ENCODE measurements at regions not wholly inside any gene's neighbourhood (a gene's known extent, or its start where the extent isn't known, plus 50 kb on each side); places are given as distances from the start of the nearest gene placed in this dataset.

DNA sequence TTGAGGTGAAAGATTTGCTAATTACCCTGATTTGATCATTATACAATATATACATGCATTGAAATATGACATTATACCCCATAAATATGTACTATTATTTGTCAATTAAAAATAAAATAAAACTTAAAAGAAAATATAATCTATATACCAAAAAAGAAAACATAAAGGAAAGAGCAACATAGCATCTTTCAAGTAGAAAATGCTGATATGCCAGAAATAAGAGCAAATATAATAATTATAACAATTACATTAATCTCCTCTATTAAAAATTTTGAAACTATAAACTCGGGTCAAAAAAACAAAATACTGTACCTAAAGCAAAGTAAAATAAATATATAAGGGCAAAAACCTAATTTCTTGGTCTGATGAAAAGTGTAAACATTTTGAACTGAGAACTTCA lies 209.3 kb upstream of the PDE1C start:
- intact Hi-C loops (cut with DNase I), result no loop called here
- no peak for DNase-seq (ENCODE audit: low spot score)

DNA sequence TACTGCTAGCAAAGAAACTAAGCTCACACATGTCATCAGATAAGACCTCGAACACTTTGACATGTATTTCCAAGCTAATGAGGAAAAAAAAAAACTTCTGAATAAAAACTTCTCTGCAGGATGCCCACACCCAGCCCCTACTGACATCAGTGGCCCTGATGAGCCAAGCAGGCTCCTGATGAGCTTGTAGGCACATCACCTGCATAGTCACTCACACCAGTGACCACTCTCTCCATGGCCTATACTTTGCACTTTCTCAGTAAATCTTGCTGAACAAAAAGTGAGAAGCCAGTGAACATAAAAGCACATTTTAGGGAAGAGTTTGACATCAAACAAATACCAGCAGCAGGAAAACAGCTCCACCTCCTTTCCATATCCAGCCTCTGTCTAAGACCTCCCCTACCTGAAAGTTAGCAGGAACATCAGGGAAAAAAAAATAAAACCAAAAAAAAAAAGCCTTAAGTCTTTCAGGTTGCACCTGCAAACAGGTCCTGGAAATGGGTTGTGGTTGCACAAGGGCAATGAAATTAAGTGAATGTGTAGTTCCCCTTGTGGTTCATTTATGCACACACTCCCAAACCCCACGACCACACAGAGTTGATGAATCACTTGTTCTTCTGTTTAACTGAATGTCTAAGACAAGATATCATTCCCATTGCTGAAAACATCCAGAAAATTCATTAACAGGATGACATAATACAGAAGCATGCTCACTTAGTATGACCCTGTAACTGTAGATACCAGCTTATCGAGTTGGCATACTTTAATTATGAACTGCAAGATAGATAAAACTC lies 205.2 kb upstream of the PDE1C start:
- DNase-seq (ENCODE audit: low spot score), result no peak
- intact Hi-C loops (cut with DNase I), result no loop called here

GRCh38 chr7:32273297-32273696 lies 203.1 kb upstream of the PDE1C start:
- intact Hi-C loops (cut with DNase I), result no loop called here
- no peak for DNase-seq (ENCODE audit: low spot score)

DNA sequence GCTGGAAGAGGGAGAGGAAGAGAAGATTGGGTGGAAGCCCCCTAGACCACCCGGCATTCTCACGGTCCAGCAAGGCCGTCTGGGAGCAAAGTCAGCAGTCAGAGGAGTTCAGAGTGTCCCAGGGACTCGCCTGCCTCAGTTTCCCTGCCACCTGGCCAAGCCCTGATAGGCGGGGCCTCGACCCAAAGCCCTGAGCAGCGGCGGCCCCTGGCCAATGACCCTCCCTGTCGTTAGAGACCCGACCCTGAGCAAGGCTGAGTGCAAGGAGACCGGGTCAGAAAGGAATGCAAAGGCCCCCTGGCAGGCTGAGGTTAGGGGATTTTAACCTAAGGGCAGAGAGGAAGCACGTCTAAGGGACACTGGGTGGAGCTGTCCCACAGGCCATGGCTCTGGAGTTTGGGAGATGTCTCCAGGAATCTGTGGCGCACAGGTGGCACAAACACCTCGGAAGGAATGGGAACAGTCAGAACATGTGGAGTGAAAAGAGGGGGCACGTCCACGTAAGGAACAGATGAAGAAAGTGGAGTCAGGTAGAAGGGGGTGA lies 196.8 kb upstream of the PDE1C start:
- no peak for DNase-seq (ENCODE audit: low spot score)
- intact Hi-C loops (cut with DNase I), result no loop called here

GRCh38 chr7:32264702-32265284 lies 194.6 kb upstream of the PDE1C start:
- intact Hi-C loops (cut with DNase I), result no loop called here
- no peak for DNase-seq (ENCODE audit: low spot score)

DNA sequence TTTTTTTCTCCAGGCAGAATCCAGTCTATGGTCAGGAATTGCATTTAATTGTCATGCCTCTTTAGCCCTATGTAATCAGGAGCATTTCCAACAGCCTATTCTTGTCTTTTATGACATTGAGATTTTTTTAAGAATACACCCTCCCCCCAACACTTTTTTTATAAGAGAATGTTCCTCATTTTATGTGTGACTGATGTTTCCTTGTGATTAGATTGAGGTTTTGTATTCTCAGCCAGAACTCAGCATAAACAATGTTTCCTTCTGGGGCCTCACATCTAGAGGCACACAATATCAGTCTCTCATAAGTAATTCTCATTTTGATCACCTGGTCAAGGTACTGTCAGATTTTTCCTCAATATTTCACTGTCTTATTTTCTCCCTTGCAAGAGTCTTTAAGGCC lies 193.4 kb upstream of the PDE1C start:
- DNase-seq (ENCODE audit: low spot score), result no peak
- intact Hi-C loops (cut with DNase I), result no loop called here

GRCh38 chr7:32262315-32262714 lies 192.1 kb upstream of the PDE1C start:
- intact Hi-C loops (cut with DNase I), result no loop called here

DNA sequence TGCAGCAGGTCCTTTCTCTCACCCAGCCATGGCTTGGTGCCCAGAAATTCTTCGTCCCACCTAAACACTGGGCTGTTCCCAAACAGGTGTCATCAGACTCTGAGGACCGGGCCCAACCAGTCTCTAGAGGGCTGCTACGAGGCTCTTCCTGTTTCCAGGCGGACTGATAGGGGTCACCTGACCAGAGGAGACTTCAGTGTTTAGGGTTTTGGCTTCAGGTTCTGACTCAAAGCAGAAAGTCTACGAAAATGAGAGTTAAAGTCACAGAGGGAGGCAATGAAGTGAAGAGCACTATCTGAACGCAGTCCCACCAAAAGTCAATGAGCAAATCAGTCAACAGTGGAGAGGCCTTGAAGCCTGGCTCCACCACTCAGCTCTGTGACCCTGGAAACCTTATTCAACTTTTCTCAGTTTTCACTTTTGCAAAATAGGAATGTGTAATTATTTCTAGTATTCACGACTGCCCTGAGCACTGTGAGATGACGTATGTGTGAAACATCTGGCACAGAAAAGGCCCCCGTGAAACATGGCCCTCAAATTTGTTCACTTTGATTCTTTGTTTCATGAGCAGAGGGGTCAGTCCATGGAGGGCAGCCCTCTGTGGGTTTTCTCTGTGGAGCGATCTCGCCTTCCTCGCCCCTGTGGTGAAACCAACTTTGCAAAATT lies 189.9 kb upstream of the PDE1C start:
- DNase-seq (ENCODE audit: low spot score), result no peak
- intact Hi-C loops (cut with DNase I), result no loop called here

More at GRCh38 chr7:32262315-32262714, 192.1 kb upstream of the PDE1C start:
- DNase-seq (ENCODE audit: low spot score), result no peak

DNA sequence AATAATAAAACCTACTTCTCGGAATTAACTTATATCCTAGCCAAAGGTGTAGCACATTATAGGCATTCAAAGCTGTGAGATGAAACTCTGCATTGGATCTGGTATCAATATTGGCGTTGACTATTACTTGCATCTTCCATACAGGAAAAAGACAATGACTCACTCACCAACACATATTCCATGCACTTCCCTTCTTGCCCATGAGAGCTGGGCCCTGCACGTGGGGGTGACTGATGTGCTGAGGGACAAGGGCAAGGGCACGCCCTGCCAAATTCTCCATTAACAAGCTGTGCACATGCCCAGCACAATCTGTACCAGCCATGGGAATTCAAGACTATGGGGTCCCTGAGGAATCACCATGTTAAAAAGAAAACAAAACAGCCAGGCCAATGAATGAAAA lies 188.1 kb upstream of the PDE1C start:
- no peak for DNase-seq (ENCODE audit: low spot score)
- intact Hi-C loops (cut with DNase I), result no loop called here

DNA sequence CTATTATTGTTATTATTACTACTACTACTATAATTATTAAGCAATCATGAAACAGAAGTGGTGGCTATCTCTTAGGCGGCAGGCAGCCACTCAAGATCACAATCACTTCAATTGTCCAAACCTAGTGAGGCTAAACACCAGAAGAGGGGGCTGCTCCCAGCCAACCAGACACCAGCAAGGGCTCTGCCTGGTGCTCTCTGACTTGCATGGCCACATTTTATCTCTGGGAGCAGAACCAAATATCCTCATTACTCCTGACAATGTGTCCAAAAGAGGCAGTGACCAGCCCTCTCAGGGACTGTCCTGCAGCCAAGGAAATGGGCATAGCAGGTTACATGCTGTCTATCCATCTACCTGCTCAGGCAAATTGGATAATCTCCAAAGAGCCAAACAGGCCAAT lies 187.4 kb upstream of the PDE1C start:
- no peak for DNase-seq (ENCODE audit: low spot score)
- intact Hi-C loops (cut with DNase I), result no loop called here

- no peak for DNase-seq (ENCODE audit: low spot score)
- intact Hi-C loops (cut with DNase I), result no loop called here
Observed at GRCh38 chr7:32256811-32257210, 186.6 kb upstream of the PDE1C start.

- intact Hi-C loops (cut with DNase I), result no loop called here
- DNase-seq (ENCODE audit: low spot score), result no peak
Observed at GRCh38 chr7:32256376-32256775, 186.2 kb upstream of the PDE1C start.

DNA sequence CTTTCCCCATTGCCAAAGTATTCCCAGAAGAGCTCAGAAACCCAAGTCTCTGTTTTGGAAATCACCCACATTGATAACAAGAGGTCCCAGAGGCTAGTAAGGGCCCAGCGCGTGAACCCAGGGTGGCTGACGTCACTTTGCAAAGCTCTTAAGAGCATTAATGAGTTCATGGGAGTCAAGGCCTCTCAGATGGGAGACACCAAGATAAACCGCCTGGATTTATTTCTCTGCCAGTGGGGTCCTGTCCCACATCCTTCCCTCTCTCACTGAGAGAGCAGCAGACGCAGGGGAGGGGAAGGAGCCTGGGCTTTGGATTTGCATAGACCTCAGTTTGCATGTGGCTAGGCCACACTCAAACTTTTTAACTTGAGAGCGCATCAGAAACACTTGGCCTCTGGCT lies 184.8 kb upstream of the PDE1C start:
- intact Hi-C loops (cut with DNase I), result no loop called here
- DNase-seq (ENCODE audit: low spot score), result no peak

DNA sequence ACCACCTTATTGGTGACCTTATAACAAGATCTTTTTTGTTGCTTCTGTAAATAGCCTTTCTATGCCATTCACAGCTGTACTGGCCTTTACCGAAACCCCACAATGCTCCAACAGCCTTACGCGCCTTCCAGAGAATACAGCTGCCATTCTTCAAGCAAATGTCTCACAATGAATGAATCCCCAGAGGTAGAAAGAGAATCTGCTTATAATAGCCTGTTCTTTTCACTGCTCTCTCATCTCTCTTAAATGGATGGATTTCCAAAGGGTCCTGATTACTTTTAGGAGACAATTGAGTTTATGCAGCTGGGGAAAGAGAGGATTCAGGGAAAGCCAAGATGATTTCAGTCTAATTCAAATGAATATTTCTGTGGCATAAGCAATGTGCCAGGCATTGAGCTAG lies 183.1 kb upstream of the PDE1C start:
- DNase-seq (ENCODE audit: low spot score), result no peak
- intact Hi-C loops (cut with DNase I), result no loop called here

DNA sequence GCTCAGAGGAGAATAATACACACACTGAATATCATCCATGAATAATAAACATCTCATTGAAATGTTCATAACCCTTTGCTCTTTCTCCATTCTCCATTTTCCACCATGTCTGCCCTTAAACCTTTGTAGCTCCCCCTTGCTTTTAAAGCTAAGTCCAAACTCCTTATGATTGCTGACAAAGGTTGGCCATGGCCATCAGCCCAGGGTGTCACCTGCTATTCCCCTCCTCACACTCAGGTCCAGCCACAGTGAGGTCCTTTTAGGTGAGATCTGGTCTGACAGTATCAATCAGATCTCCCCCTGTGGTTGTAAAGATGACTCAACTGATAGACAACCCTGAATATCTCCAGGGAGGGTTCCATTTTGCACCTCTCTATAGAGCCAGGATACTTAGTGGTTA lies 181.5 kb upstream of the PDE1C start:
- no peak for DNase-seq (ENCODE audit: low spot score)
- intact Hi-C loops (cut with DNase I), result no loop called here

DNA sequence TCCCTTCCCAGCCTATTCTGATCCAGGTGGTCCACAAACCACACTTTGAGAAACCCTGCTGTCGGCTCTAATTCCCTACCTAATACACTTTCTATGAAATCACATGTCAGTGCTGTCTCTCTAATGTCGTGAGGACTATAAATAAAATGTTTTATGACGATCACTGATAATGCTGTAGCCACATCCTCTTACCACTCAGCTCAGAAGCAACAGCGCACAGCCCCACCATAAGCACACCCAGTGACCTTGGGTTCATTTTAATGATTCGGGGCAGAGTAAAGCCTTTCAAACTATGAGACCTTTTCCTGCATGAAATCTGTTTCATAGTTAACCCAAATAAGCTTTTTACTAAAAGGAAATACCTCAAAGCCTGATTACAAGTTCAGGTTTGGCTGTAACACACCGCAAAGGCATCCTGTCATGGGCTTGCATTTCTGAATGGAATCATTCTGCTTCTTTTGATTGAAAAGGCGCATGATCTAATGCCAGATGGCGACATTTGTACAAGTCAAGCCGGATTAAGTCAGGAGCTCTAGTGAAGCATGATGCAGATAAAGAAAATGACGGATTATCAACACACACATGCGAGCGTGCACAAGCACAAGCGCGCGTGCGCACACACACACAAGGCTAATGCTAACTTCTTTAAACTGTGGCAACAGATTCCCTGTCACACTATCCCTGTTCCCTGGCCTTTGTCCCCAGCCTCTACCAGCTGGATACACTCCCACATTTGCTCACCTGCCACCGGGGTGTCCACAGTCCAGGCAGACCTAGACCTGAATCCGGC lies 180.5 kb upstream of the PDE1C start:
- intact Hi-C loops (cut with DNase I), result no loop called here
- DNase-seq (ENCODE audit: low spot score), result no peak

DNA sequence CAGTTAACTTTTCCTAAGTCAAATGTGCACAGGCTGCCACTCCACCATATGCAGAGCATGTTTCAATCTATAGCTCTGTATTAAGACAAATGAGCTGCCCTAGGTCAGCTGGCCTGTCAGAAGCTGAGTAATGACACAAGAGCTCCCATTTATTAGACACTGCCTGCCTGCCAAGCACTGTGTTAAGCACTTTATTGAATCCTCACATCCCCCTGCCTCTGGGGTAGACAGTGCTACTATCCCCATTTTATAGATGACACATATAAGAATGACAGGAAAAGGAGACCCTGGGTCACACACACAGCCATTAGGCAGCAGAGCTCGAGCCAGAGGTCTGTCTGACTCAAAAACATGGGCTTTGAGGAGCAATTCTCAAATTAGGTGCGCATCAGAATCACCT lies 179.8 kb upstream of the PDE1C start:
- DNase-seq (ENCODE audit: low spot score), result no peak
- intact Hi-C loops (cut with DNase I), result no loop called here

GRCh38 chr7:32248522-32248921 lies 178.3 kb upstream of the PDE1C start:
- intact Hi-C loops (cut with DNase I), result no loop called here

DNA sequence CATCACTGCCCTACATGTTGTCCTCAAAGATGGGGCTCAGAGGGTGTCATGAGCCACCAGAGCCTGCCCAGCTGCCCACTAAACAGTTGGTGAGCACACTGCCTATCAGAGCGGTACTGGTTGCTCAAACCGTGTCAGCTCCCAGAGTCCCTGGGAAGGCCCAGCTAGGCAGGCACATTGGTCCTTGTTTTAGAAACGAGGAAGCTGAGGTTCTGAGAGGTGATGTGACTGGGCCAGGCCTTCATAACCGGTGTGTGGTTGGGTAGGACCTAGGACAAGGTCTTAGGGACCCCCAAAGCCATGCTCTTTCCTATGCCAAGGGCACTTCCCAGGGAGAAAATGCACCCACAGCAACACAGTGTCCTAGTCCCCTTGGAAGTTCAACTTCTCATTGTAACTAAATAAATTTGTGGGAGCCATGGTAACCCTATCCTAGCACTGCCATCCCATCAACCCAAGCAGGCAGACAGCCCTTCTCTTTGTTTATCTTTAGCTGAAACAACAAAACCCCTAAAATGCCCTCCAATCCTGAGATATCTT lies 174.7 kb upstream of the PDE1C start:
- DNase-seq (ENCODE audit: low spot score), result no peak
- intact Hi-C loops (cut with DNase I), result no loop called here

More at GRCh38 chr7:32248522-32248921, 178.3 kb upstream of the PDE1C start:
- DNase-seq (ENCODE audit: low spot score), result no peak
